Dedifferentiated amniotic fluid mesenchymal stem cell (primary cell): ENCODE measurements at regions not wholly inside any gene's neighbourhood (a gene's known extent, or its start where the extent isn't known, plus 50 kb on each side); places are given as distances from the start of the nearest gene placed in this dataset.

Source experiments
- DNase-seq: peaks from one replicate; pipeline ENCODE4 v3.0.0-alpha.2; 2016; ENCODE audit errors: extremely low spot score

DNA sequence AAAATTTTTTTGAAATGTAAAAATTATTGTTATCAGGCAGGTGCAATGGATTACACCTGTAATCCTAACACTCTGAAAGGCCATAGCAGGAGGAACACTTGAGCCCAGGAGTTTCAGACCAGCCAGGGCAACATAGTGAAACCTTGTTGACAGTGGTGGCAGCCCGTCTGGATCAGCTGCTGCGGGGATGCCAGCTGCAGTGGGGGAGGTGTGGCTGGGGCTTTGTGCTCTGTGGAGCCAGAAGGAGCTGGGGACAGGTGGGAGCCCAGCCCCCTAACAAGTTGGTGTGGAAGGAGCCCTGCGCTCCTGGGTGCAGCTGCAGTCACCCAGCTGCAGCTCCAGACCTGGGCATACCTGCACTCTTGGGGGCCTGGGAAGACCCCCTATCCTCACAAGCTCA lies 182.4 kb upstream of the MC4R start:
- no peak for DNase-seq

DNA sequence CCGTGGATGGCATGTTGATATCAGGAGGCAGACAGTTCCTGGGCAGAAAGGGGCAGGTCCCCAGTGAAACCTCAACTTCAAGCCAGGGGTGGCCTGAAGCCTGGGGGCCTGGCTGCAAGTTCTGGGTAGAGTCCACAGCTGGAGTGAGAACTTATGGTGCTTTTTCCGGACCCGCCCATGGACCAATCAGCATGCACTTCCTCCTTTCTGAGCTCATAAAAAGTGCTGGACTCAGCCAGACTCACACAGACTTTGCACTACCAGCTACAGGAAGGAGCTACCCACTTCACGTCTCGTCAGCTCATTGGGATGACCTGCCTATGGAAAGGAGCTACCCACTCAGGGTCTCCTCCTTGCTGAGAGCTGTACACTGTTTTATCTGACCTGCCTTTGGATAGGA lies 183.1 kb upstream of the MC4R start:
- DNase-seq: no peak

DNA sequence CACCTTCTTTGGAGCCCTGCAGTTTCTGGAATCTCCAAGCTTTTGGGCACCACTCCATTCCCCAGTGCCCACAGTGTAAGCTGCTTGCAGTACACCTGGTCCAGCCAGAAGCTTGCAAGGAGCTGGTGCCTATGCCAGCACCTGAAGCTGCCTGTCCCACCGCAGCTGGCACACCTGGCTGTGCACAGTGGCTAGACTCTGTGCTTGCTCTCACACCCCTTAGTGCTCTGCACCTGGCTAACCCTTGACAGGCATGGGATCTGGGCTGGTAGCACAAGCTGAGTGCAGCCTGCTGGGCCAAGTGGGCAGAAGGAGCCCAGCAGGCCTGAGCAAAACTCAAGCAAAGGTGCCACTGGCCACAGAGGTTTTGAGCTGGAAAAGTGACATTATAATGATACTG lies 183.8 kb upstream of the MC4R start:
- DNase-seq: no peak

DNA sequence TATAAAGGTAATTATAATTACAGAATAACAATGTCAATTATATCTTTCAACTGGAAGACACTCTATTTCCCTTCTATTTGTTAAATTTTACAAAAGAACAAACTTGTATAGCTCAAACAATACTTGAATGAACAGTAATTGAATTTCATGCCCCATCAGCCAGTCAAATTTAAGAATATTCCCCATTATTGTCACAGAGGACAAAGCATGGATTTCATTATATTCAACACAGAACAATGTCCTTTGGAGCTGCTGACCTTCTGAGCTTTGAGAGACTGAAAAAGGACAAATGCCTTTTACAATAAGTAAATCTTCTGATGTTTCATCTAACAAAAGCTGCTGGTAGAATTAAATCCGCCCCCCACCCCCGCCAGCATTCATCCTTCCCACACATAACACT lies 187.5 kb upstream of the MC4R start:
- no peak for DNase-seq

DNA sequence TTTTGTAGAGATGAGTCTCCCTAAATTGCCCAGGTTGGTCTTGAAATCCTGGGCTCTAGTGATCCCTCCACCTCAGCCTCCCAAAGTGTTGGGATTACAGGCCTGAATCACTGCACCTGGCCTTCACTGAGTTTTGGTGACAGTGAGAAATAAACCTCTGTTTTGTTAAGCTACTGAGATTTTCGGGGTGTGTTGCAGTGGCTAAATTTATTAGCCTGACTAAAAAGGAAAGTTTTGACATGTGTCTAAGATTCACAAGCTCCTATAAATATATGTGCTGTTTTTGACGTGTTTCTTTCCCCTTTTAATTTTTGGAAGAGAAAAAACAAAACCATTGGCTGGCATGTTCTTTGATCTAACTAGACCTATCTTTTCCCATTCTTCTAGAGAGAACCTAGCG lies 190.5 kb upstream of the MC4R start:
- DNase-seq: no peak

DNA sequence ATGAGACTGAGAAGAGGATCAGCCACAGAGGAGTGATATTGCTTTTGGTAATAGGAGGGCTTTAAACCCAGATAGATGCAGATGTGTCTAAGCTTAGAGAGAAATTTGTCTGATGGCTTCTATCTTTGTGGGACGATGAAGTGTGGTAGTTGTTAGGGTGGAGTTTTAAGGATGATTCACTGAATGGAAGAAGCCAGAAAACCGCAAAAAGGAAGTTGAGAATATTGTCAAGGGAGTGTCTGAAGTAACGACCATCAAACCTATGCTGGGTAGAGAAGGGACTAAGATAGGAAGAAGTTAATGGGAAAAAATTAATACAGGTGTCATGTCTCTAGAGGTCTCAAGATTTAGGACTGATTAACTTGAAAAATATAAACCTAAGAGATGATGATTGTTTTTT lies 195.6 kb upstream of the MC4R start:
- DNase-seq: no peak

DNA sequence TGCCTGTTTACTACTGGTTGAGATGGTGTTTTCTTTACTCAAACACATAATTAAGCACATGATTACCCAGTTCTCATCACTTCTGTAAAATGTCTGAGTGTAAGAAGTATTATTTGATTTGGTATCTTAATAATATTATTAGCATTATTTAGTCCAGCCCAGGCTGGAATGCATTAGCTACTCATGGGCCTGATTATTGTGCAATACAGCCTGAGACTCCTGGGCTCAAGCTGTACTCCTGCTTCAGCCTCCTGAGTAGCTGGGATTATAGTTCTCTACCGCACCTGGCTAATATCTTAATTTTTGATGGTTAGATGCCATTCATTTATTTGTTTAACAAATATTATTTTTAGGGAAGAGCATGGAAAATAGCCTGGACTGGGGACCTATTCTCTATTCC lies 197.6 kb upstream of the MC4R start:
- no peak for DNase-seq

DNA sequence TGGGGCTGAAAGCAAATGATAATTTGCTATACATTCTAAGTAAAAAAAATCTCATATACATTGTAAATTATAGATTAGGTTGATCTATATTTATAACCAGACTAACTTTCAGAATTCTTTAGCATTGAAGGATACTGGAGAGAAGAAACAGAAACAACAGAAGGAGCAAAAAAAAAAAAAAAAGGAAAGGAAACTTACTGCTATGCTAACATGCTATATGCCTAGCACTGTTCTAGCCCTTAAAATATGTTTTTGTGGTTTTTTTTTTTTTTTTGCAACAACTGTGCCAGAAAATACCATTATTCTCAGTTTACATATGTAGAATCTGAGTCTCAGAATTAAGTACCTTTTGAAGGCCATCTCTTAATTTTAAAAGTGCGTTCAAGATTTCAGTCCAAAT lies 204.9 kb upstream of the MC4R start:
- no peak for DNase-seq

DNA sequence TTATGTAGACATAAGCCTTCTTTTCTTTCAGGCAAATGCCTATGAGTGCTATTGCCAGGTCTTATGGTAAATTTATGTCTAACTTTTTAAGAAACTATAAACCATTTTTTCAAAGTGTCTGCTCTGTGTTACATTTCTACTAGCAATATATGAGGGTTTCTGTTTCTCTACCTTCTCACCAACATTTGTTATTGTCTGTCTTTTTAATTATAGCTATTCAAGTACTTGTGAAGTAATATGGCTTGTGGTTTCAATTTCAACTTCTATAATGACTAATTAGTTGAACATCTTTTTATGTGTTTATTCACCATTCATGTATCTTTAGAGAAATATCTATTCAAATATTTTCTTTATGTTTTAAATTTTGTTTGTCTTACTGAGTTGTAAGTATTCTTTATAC lies 213.1 kb upstream of the MC4R start:
- DNase-seq: no peak

DNA sequence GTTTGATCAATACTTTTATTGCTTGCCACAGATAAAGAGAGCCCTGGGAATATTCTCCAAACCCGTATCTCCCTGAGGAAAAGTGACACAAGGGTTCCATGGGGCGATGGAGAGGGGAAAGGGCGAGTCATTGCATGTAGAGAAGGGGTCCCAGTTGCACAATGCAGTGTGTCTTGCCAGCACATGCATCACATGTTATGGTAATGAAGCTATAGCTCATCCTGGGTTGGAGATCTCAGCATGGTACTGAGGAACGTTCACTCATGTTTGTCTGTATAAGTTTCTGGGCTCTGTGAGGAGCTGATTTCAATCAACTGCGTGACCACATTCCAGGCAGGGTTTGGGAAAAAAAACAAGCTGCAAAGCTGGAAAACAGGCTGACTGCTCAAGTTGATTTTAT lies 220.7 kb upstream of the MC4R start:
- DNase-seq: no peak

DNA sequence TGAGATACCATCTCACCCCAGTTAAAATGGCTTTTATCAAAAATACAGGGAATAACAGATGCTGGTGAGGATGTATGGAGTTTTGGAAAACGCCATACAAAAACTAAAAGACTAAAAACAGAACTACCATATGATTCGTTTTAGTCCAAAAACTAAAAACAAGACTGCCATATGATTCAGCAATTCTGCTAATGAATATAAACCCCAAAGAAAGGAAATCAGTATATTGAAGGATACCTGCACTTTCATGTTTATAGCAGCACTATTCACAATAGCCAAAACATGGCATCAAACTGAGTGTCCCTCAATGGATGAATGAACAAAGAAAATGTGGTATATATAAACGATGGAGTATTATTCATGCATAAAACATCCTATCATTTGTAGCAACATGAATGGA lies 224.4 kb upstream of the MC4R start:
- DNase-seq: no peak

DNA sequence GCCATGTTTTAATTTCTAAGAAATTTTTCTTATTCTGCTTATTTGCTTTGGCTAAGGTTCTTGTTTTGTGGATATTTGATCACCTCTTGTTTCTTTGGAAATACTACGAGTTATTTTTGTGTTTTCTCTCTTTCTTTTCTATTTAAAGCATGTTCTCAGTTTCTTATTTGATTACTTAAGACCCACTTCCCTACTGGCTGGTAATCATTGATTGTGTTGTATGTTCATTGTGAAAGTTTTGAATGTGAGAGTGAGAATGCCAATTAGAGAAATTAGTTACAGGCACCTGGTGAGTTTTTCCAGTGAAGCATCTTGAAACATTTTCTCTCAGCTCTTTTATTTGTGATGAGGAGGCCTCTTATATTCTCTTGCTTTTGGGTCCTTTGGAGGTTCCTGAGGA lies 226.7 kb upstream of the MC4R start:
- DNase-seq: no peak

DNA sequence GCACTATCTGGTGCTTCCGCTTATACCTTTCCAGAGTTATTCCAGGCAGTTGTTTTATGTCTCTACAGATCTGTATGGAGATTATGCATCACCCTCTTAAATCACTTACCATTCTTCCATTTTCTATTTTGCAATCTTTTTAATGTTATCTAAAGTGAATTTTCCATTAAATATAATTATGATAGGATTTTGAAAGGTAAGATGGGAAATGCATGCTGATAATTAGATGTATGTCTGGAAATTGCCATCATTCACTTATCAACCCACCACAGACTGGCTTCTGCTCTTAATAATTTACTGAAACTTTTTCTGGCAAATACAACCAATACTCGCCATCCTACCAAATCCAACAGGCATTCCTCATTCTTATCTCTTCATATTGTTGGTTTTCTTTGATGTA lies 227.4 kb upstream of the MC4R start:
- DNase-seq: no peak

DNA sequence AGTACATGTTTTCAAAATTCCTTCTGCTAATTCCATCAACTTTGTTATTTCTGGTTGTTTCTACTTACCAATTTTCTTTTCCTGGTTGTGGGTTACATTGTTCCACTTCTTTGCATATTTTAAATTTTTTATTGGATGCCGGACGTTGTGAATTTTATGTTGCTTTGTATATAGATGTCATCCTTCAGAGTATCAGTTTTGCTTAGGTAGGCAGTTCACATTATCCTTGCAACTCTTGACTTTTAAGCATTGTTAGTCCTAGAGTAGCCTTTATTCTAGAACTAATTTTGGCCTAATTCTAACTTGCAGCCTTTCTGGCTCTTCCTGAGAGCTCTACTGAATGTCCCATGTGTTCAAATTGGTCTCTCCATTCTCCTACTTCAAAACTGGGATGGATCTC lies 228.7 kb upstream of the MC4R start:
- DNase-seq: no peak

DNA sequence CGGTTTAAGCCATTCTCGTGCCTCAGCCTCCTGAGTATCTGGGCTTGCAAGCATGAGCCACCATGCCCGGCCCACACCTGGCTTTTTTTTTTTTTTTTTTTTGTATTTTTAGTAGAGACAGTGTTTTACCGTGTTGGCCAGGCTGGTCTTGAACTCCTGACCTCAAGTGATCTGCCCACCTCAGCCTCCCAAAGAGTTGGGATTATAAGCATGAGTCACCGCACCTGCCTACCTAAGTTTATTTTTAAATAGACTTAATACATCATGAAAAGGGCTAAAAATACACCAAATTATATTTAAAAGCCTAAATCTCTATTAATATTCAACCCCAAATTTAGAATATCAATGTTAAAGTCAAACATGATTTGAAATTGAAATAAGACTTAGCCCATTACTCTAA lies 250.8 kb upstream of the MC4R start:
- no peak for DNase-seq

DNA sequence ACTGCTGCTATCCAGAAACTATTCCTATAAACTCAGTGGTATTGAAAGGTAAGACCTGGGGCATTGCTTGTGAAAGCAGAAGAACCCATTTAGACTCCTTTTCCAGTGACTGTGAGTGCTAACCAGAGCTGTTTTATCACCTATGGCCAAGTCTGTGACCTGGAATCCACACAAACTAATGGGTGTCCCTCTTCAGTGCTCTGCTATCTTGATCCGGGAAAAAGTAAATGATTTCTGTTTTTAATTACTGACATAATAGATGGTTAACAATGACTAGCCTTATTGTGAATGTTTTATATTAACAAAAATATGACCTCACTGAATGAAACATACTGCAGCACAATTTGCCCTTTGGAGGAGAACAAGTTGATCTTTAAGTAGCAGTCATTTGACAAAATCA lies 251.6 kb upstream of the MC4R start:
- no peak for DNase-seq

DNA sequence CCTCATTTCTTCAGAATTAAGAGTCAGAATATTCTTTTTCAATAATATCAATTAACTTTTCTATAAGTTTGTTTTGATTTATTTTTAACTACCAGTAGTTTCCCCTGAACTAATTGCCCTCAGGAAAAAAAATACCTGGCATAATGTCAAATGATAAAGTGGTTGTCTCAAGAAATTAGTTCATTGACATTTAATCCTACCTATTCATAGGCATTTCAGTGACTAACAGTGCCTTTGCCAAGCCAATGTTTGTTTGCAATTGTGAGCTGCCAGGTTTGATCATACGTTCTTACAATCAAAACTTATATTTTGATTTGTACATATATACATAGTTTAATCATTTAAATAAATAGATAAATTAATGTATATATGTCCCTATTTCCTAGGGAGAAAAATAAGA lies 267.3 kb upstream of the MC4R start:
- no peak for DNase-seq

DNA sequence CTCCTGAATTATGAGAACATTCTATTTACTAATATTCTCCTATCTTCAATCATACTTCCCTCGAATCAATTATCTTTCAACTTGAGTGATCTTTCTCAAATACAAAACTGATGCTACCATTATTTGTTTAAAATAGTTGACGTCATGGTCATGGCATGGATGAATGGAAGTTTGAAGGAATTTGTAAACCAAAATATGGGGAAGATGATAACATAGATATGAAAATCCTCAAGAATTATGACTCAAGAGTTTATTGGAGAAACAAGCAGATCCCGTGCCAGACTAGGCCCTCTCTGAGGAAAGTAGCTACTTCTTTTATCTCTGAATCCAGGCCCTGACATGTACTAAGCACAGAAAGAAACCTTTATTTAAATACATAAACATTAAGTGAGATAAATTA lies 270.4 kb upstream of the MC4R start:
- DNase-seq: peak; percentile 17

DNA sequence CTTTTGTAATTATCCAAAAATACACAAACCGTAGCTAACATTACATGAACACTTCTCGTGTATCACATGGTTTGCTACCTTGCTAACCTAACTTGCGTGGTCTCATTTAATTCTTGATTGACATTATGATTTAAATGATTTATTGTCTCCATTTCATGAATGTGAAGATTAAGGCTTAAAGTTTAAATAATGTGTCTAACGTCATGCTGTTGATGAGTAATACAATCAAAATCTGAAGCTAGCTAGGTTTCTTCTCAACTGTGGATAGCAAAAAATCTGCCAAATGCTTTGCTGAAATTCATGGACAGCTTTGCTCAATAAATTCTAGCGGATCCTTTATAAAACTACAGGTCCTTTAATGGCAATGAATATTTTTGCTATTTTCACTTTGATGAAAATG lies 274.1 kb upstream of the MC4R start:
- no peak for DNase-seq

DNA sequence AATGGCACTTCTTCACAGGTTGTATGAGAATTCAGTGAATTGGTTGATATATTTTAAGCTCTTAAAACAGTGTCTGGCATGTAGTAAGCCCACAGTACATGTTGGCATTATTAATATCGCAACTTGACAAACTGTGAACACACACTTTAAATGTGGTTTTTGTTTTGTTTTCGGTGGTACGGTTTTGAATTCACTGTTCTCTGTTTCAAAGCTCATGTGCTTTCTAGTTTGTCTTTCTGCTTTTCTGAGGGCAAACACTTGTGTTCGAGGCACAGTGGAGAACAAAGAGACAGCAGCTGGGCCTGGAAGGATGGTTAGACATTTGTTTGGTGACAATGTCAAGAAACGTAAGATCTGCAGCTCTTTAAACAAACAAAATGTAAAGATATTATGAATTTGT lies 276.5 kb upstream of the MC4R start:
- DNase-seq: no peak

DNA sequence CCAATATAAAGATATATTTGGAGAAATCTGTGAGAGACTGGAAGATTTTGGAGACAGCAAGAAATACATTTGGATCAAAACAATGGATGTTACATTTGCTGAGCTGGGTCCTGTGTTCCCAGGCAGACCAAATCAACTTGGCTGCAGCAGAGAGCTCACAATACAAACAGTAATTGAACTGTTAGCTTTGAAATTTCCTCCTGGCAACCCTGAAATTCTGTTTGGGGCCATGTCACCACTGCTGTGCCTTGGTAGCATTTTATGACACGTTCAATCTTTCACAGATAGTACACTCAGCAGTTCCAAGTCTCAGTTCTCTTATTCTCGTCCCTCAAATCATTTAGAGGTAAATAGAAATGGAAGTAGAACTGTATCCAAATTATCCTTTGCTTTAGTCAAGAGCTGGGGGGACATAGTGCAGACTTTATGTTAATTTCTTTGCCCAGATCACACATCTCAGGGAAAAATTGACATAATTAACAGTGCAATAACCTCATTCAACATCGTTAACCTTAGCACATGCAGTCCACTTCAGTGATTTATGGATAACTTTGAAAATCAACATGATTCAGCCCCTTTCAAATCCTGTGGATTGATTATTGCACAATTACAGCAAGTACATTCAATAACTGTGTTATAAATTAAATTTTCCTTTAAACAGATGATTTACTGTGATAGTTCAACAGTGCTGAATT lies 277.4 kb upstream of the MC4R start:
- no peak for DNase-seq

DNA sequence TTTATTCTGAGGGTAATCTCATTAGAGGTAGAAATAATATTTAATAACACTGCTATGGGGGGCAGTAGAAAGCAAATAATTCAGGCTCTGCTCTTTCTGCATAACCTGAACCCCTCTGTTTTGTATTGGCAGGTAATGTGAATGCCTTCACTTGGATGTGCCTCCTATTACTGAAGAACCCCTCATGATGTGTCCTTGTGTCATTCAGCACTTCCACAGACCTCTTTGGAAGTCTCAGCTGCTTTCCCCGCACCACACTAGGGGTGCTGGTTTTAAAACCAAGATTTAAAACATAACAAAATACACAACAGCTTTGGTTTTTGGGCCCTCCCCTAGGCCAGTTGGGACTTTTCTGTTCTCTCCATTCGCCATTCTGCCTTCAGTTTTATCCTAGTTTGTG lies 281.7 kb upstream of the MC4R start:
- no peak for DNase-seq

DNA sequence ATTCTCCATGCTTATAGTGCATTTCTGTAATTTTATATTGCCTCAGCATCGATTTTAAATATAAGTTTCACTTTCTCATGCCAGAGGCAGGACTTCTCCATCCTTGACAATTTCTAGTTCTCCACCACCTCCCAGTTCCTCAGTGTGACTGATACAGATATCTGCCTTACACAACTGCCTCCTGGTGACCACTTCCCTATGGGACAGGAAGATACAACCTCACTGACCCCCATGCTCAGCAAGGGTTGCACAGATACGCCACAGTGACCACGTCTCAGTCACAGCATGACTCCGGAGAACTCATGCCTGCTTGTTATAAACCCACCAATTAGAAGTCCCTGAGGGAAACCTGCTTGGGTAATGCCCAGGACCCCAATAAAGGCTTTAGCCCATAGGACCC lies 284.0 kb upstream of the MC4R start:
- DNase-seq: no peak

DNA sequence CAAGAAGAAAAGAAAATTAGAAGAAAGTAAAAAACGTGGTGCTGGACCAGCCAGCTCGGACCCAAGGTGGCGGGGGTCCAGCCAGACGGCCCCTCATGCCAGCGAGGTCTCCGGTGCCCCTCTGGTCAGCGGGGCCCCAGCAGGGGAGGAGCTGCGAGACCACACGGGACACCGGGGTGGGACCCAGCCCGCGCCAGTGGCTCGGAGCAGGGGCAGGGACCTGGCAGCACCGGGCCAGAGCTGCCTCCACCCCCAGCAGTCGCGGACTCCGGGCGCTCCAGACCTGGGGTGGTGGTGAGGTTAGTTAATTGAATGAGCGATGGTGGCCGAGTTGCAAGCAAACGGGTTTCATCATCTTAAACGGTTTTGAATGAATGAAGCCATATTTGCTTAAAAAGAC lies 289.9 kb upstream of the MC4R start:
- no peak for DNase-seq
